Muscle of leg (tissue), 3 donors: ENCODE measurements at regions not wholly inside any gene's neighbourhood (a gene's known extent, or its start where the extent isn't known, plus 50 kb on each side); places are given as distances from the start of the nearest gene placed in this dataset.

ENCODE experiments used
- DNase-seq: peaks from one replicate; pipeline ENCODE4 v3.0.0; 2013
- H3K27ac ChIP-seq: one replicate; pipeline ENCODE4 v1.5.1; 2013; ENCODE audit warnings: mild to moderate bottlenecking, low read length, control low read depth
- H3K27me3 ChIP-seq: one replicate; pipeline ENCODE4 v1.6.1; 2013; ENCODE audit warnings: low read length; ENCODE audit not compliant: control insufficient read depth, insufficient read depth
- H3K36me3 ChIP-seq: one replicate; pipeline ENCODE4 v1.6.1; 2013; ENCODE audit warnings: low read length; ENCODE audit not compliant: control insufficient read depth, insufficient read depth
- H3K4me1 ChIP-seq: one replicate; pipeline ENCODE4 v1.6.1; 2013; ENCODE audit warnings: low read length; ENCODE audit not compliant: control insufficient read depth, insufficient read depth
- H3K4me3 ChIP-seq: one replicate; pipeline ENCODE4 v1.5.1; 2013; ENCODE audit warnings: low read length, control low read depth
- H3K9me3 ChIP-seq: replicated peaks from 2 replicates; pipeline ENCODE4 v1.6.1; 2013; ENCODE audit warnings: low read depth, low read length; ENCODE audit not compliant: control insufficient read depth
- WGBS: methylation state at CpG from one replicate; pipeline ENCODE4 v1.1.5; 2013; ENCODE audit warnings: missing lambda C conversion rate; ENCODE audit not compliant: insufficient coverage; 5-methylcytosine and 5-hydroxymethylcytosine counted together

GRCh38 chr5:167778228-167778627 lies 513.2 kb upstream of the WWC1 start:
- DNase-seq = no peak
- Histone ChIP-seq H3K27me3 (no peaks in the 10 kb centered on the region), H3K9me3 (no peaks in the 10 kb centered on the region), H3K36me3 (no peaks in the 10 kb centered on the region), H3K4me1 (peaks cover 2% of the 10 kb centered on the region), H3K27ac (no peak overlapping the region), H3K4me3 (no peak overlapping the region)
- no CpG with 5 or more reads among the region's 2 CpGs for WGBS

GRCh38 chr5:167779644-167780043 lies 511.8 kb upstream of the WWC1 start:
- Histone ChIP-seq H3K27ac (no peak overlapping the region), H3K9me3 (no peaks in the 10 kb centered on the region), H3K4me1 (peaks cover 5% of the 10 kb centered on the region), H3K4me3 (no peak overlapping the region), H3K36me3 (no peaks in the 10 kb centered on the region), H3K27me3 (no peaks in the 10 kb centered on the region)
- DNase-seq = no peak
- WGBS = no CpG with 5 or more reads among the region's 3 CpGs

GRCh38 chr5:167780177-167780576 lies 511.3 kb upstream of the WWC1 start:
- Histone ChIP-seq H3K9me3 (no peaks in the 10 kb centered on the region), H3K36me3 (no peaks in the 10 kb centered on the region)
- WGBS = 85% methylated on average over 4 of the region's 6 CpGs

DNA sequence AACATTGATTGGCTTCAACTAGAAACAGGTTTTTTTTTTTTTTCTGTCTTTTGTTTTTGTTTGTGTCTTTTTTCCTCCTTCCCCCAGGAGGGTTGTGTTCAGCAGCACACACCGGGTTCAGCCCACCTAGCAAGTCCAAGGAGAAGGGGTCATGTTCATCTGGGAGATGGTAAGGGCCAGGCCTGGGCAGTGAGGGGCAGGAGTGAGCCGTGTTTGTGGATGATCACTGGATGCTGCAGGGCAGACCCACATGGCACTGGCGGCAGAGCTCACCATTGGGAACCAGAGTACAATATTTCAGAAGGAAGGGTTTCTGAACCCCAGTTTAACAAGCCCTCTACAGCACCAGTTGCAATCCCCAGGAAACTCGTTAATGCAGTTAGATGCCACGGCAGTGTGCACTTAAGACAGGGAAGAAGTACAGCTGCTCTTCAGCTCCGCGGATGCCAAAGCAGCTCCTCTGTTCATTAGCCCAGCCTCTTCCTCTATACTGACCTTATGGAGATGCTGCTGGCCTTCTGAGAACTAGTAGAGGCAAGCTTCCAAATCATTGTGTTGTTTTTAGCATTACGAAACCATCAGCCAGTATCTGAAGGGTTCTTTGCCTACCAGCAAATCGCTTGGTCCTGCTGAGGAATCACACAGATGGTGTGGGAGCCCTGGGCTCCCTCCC lies 508.2 kb upstream of the WWC1 start:
- Histone ChIP-seq H3K36me3 (no peaks in the 10 kb centered on the region), H3K4me3 (no peak overlapping the region), H3K4me1 (peaks cover 5% of the 10 kb centered on the region), H3K9me3 (no peaks in the 10 kb centered on the region), H3K27ac (no peak overlapping the region), H3K27me3 (no peaks in the 10 kb centered on the region)
- WGBS = 69% methylated on average over 7 of the region's 9 CpGs
- DNase-seq = peak; percentile 64

More at GRCh38 chr5:167780177-167780576, 511.3 kb upstream of the WWC1 start:
- DNase-seq = no peak
- no peaks in the 10 kb centered on the region for H3K27me3 ChIP-seq
- H3K27ac ChIP-seq = no peak overlapping the region
- H3K4me1 ChIP-seq = peaks cover 5% of the 10 kb centered on the region
- H3K4me3 ChIP-seq = no peak overlapping the region

DNA sequence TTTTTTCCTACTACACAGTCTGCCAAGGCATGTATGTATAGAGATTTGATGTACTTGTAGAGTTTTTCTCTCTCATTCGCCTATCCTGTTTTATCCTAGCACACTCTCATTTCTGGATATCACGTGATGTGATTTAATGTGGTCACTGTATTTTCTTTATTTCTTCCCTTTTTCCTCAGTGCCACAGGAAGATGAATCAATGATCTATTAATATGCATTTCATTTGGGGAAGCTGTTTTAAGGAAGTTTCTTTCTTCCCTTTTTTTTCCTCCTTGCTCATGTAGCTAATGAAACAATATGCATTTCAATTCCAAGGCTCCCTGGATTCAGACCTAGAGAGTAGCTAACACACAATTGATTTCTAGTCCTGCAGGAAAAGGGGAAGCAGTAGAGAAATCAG lies 506.3 kb upstream of the WWC1 start:
- no peaks in the 10 kb centered on the region for H3K36me3 ChIP-seq
- DNase-seq = peak; percentile 56
- WGBS = no CpG with 5 or more reads among the region's 2 CpGs
- H3K27ac ChIP-seq = no peak overlapping the region
- peaks cover 5% of the 10 kb centered on the region for H3K4me1 ChIP-seq
- H3K9me3 ChIP-seq = no peaks in the 10 kb centered on the region
- H3K27me3 ChIP-seq = no peaks in the 10 kb centered on the region
- no peak overlapping the region for H3K4me3 ChIP-seq

GRCh38 chr5:167785901-167786300 lies 505.5 kb upstream of the WWC1 start:
- no peak overlapping the region for H3K27ac ChIP-seq

DNA sequence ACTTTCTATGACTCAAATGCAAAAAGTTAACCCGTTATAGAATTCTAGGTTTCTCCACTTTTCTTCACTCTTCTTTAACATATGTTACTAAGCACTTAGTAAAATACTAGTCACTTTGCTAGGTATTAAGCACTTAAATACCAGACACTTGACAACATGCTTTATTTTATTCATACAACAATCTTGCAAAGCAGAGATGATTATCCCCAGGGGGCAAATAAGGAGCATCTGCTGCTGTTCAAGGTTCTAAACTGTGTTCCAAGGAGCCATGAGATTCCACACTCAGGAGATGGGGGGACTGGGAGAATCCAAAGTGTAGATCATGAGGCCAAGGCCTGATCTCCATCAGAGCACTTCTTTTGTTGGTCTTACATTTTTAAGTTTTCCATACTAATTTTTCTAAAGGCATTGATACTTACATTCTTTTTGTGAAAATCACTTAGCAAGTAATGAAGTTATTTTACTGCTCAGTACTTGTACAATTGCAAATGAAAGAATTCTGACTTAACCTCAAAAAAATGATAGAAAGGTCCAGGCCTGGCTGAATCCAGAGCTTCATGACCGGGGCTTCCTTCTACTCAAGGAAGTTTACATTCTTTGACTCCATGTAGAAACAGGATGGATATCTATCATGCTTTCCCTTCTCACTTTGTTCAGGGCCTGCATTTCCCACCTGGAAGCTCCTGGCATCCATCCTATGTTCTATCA lies 504.4 kb upstream of the WWC1 start:
- 70% methylated on average over 1 of the region's 2 CpGs for WGBS

More at GRCh38 chr5:167785901-167786300, 505.5 kb upstream of the WWC1 start:
- H3K4me1 ChIP-seq = peaks cover 5% of the 10 kb centered on the region
- no peak overlapping the region for H3K4me3 ChIP-seq
- DNase-seq = no peak
- no peaks in the 10 kb centered on the region for H3K9me3 ChIP-seq
- WGBS = 63% methylated on average over 1 of the region's 1 CpG
- H3K27me3 ChIP-seq = no peaks in the 10 kb centered on the region
- H3K36me3 ChIP-seq = no peaks in the 10 kb centered on the region

GRCh38 chr5:167790045-167790444 lies 501.4 kb upstream of the WWC1 start:
- Histone ChIP-seq H3K27me3 (no peaks in the 10 kb centered on the region), H3K9me3 (no peaks in the 10 kb centered on the region), H3K4me1 (no peaks in the 10 kb centered on the region), H3K27ac (no peak overlapping the region), H3K36me3 (no peaks in the 10 kb centered on the region), H3K4me3 (no peak overlapping the region)
- 89% methylated on average over 5 of the region's 7 CpGs for WGBS
- DNase-seq = no peak

More for the DNA sequence above, 504.4 kb upstream of the WWC1 start:
- Histone ChIP-seq H3K4me3 (no peak overlapping the region), H3K36me3 (no peaks in the 10 kb centered on the region), H3K4me1 (peaks cover 5% of the 10 kb centered on the region), H3K27me3 (no peaks in the 10 kb centered on the region), H3K9me3 (no peaks in the 10 kb centered on the region), H3K27ac (no peak overlapping the region)
- DNase-seq = peak; percentile 63

DNA sequence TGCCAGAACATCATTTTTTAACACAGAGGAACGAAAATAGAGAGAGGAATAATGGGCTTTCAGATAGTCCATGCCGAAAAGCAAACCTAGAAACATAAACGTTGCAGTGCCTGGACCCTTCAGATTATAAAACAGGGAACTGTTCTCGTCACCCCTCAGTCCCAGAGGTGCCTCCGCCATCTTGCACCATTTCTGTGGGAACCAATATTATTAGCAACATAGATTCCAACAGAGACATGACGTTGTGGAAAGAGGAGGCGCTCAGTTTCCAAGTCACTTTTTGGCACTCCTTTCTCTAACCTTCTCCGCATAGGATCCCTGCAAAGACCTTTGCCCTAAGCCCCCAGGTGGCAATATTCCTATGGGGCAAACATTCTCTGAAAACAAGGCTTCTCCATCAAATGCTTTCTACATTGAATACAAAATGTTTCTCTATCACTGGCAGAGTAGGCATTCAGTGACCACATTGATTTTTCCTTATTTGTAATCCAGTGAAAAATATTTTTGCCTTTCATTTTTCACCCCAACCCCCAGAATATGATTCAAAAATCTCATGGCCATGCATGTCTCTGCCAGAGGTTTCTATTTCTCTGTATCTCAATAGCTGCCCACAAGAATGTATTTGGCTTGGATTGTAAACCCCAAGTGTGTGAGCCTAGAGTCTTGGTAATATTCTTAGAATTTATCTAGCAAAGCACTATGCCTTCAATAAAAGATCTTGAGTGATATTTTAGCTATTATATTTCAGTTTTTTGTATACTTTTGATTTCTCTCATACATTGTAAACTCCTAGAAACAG lies 500.8 kb upstream of the WWC1 start:
- Histone ChIP-seq H3K9me3 (no peaks in the 10 kb centered on the region), H3K36me3 (no peaks in the 10 kb centered on the region), H3K27ac (no peak overlapping the region), H3K27me3 (no peaks in the 10 kb centered on the region), H3K4me3 (no peak overlapping the region), H3K4me1 (no peaks in the 10 kb centered on the region)
- DNase-seq = no peak
- 85% methylated on average over 3 of the region's 8 CpGs for WGBS

- Histone ChIP-seq H3K4me3 (no peak overlapping the region), H3K27ac (no peak overlapping the region), H3K9me3 (no peaks in the 10 kb centered on the region), H3K36me3 (no peaks in the 10 kb centered on the region), H3K4me1 (no peaks in the 10 kb centered on the region), H3K27me3 (no peaks in the 10 kb centered on the region)
- WGBS = 42% methylated on average over 5 of the region's 7 CpGs
- DNase-seq = no peak
These were observed 498.9 kb upstream of the WWC1 start for GRCh38 chr5:167792514-167792913.
